Panc1 (cell line): ENCODE measurements at regions not wholly inside any gene's neighbourhood (a gene's known extent, or its start where the extent isn't known, plus 50 kb on each side); places are given as distances from the start of the nearest gene placed in this dataset.

Source experiments
- ATAC-seq: fragments of 200-7000 bp; cut with Tn5 transposase; 2 replicates; pipeline ENCODE4 v1.9.1; 2020; ENCODE audit warnings: mild to moderate bottlenecking, moderate library complexity
- BruUV-seq: library from RNA; stranded (reverse); fragments of 400-500 nt; replicated peaks from 2 replicates; lab custom pipeline; 2021; lab: Mats Ljungman, UMichigan
- CTCF ChIA-PET: fragments of 300-600 bp; sonication (Branson Sonifier 250); formaldehyde crosslinking; loops from one replicate; lab custom pipeline; 2022; ENCODE audit warnings: antibody characterized with exemption; lab: Charles Lee
- POLR2A ChIA-PET: fragments of 300-600 bp; sonication (Branson Sonifier 250); formaldehyde crosslinking; loops from one replicate; lab custom pipeline; 2022; ENCODE audit warnings: antibody characterized with exemption; lab: Charles Lee
- DNase-seq: peaks from one replicate; pipeline ENCODE4 v3.0.0-alpha.2; 2010; ENCODE audit warnings: low read depth, low spot score
- H3K27ac ChIP-seq: 2 replicates; pipeline ENCODE4 v1.5.1; 2011; ENCODE audit warnings: mild to moderate bottlenecking, low read length, inconsistent platforms
- H3K27me3 ChIP-seq: fragments of 200-500 bp; sonication (Bioruptor generic); 2 replicates; pipeline ENCODE4 v1.6.0; 2014; ENCODE audit warnings: low read length, inconsistent platforms; ENCODE audit not compliant: control insufficient read depth, insufficient read depth
- H3K36me3 ChIP-seq: fragments of 200-500 bp; sonication (Bioruptor generic); 2 replicates; pipeline ENCODE4 v1.5.1; 2014; ENCODE audit warnings: inconsistent platforms, mild to moderate bottlenecking, low read length, moderate library complexity; ENCODE audit not compliant: control insufficient read depth, insufficient read depth
- H3K4me1 ChIP-seq: 2 replicates; pipeline ENCODE4 v1.5.1; 2011; ENCODE audit warnings: inconsistent platforms, mild to moderate bottlenecking, low read length, moderate library complexity; ENCODE audit not compliant: control insufficient read depth, insufficient read depth
- H3K4me3 ChIP-seq, 2 experiments: 2 replicates each; pipeline ENCODE4 v1.5.1; 2011 to 2012; ENCODE audit warnings: low read depth in 2 of 2, low read length in 2 of 2, mild to moderate bottlenecking in 2 of 2, inconsistent platforms in 1 of 2, moderate library complexity in 1 of 2
- H3K9me3 ChIP-seq: fragments of 200-500 bp; sonication (Bioruptor generic); 2 replicates; pipeline ENCODE4 v1.5.1; 2014; ENCODE audit warnings: low read depth, mild to moderate bottlenecking, inconsistent platforms, low read length, moderate library complexity; ENCODE audit not compliant: control insufficient read depth, insufficient read depth
- CTCF ChIP-seq: fragments of 450-650 bp; IDR thresholded peaks from 2 replicates; pipeline ENCODE4 v1.5.1; 2017; ENCODE audit warnings: mild to moderate bottlenecking
- POLR2AphosphoS5 ChIP-seq: IDR thresholded peaks from 2 replicates; pipeline ENCODE4 v1.6.1; 2012; ENCODE audit warnings: mild to moderate bottlenecking, low read depth, low read length, moderate library complexity
- SIN3A ChIP-seq: IDR thresholded peaks from 2 replicates; pipeline ENCODE4 v1.6.1; 2012; ENCODE audit warnings: low read depth, mild to moderate bottlenecking, low read length, moderate library complexity, borderline replicate concordance; ENCODE audit not compliant: insufficient read depth
- TCF7L2 ChIP-seq: IDR thresholded peaks from 2 replicates; pipeline ENCODE4 v1.6.1; 2011; ENCODE audit warnings: mild to moderate bottlenecking, low read depth, low read length, inconsistent platforms
- in situ Hi-C: cut with HindIII; loops from 2 replicates; pipeline ENCODE4 v1.10.0; 2016; ENCODE audit warnings: low sequenced_read_pairs, low pct_unique_long_range_greater_than_20kb
- intact Hi-C: fragments of 100-400 bp; cut with micrococcal nuclease; formaldehyde crosslinking; loops from one replicate; pipeline ENCODE4 v1.10.0; 2022; ENCODE audit not compliant: unreplicated experiment
- TF ChIP-seq, protein P1 (sequence below), 2 experiments: IDR thresholded peaks; 2 replicates each; pipeline ENCODE4 v1.6.1; 2011 to 2012; ENCODE audit warnings: low read depth in 2 of 2, control low read depth in 1 of 2, low read length in 1 of 2, mild to moderate bottlenecking in 1 of 2, moderate library complexity in 1 of 2; ENCODE audit not compliant: insufficient read depth in 1 of 2

DNA sequence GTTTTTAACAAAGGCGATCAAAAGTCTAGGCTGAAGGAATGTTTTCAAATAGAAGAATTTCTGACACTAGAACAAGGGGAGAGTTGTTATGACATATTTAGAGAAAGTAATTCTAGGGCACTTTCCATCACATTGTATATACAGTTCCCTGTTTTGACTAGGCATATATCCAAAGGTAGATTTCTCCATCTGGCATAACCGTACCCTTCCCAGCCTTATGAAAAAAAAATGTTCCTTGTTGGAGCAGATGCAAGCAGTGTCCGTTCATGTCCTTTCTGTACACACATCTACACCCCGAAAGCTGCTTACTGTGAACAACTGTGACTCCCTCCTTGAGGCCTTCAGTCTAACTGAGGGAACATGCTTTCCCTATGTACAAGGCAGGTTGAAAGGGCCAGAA, 271.7 kb upstream of the GBE1 start:
- POLR2A ChIA-PET: no interaction called here
- ATAC-seq (no peak), DNase-seq (no peak)
- TF ChIP-seq CTCF (no peak), POLR2AphosphoS5 (no peak), SIN3A (no peak), TCF7L2 (no peak)
- TF ChIP-seq, protein P1, sequence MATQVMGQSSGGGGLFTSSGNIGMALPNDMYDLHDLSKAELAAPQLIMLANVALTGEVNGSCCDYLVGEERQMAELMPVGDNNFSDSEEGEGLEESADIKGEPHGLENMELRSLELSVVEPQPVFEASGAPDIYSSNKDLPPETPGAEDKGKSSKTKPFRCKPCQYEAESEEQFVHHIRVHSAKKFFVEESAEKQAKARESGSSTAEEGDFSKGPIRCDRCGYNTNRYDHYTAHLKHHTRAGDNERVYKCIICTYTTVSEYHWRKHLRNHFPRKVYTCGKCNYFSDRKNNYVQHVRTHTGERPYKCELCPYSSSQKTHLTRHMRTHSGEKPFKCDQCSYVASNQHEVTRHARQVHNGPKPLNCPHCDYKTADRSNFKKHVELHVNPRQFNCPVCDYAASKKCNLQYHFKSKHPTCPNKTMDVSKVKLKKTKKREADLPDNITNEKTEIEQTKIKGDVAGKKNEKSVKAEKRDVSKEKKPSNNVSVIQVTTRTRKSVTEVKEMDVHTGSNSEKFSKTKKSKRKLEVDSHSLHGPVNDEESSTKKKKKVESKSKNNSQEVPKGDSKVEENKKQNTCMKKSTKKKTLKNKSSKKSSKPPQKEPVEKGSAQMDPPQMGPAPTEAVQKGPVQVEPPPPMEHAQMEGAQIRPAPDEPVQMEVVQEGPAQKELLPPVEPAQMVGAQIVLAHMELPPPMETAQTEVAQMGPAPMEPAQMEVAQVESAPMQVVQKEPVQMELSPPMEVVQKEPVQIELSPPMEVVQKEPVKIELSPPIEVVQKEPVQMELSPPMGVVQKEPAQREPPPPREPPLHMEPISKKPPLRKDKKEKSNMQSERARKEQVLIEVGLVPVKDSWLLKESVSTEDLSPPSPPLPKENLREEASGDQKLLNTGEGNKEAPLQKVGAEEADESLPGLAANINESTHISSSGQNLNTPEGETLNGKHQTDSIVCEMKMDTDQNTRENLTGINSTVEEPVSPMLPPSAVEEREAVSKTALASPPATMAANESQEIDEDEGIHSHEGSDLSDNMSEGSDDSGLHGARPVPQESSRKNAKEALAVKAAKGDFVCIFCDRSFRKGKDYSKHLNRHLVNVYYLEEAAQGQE (IDR thresholded peaks at IDR 0.05; ENCODE audit: insufficient read depth in 1 of 2, low read depth in 2 of 2, low read length in 1 of 2): no peak
- Histone ChIP-seq H3K36me3 (no peaks in the 10 kb centered on the region), H3K27ac (no peak overlapping the region), H3K9me3 (no peaks in the 10 kb centered on the region), H3K4me3 (no peak overlapping the region), H3K27me3 (no peaks in the 10 kb centered on the region), H3K4me1 (no peaks in the 10 kb centered on the region)
- in situ Hi-C loops: no loop called here
- no TSS peak for BruUV-seq
- CTCF ChIA-PET: no interaction called here
- intact Hi-C loops: no loop called here

- POLR2A ChIA-PET: no interaction called here
- TF ChIP-seq CTCF: no peak
- TF ChIP-seq TCF7L2: no peak
- no peak for TF ChIP-seq SIN3A
- TF ChIP-seq POLR2AphosphoS5: no peak
- TF ChIP-seq, protein P1 (IDR thresholded peaks at IDR 0.05; ENCODE audit: insufficient read depth in 1 of 2, low read depth in 2 of 2, low read length in 1 of 2): no peak
- in situ Hi-C loops: no loop called here
- H3K27ac ChIP-seq: no peak overlapping the region
- no peaks in the 10 kb centered on the region for H3K9me3 ChIP-seq
- H3K27me3 ChIP-seq: no peaks in the 10 kb centered on the region
- intact Hi-C loops: no loop called here
- BruUV-seq: no TSS peak
- no peak overlapping the region for H3K4me3 ChIP-seq
- ATAC-seq: no peak
- no peaks in the 10 kb centered on the region for H3K36me3 ChIP-seq
- CTCF ChIA-PET: no interaction called here
- no peak for DNase-seq
- no peaks in the 10 kb centered on the region for H3K4me1 ChIP-seq
Measured at GRCh38 chr3:82031596-82031995, 270.2 kb upstream of the GBE1 start.
